ENCODE measurements at regions not wholly inside any gene's neighbourhood (a gene's known extent, or its start where the extent isn't known, plus 50 kb on each side); places are given as distances from the start of the nearest gene placed in this dataset.

GRCh38 chr5:2439608-2440007 is 311.9 kb downstream of the IRX2 start:
- no peak overlapping the region for H2AFZ ChIP-seq (ENCODE audit: low read length)
- TF ChIP-seq CTCF (conservative IDR thresholded peaks at IDR 0.05; ENCODE audit: low read length) (no peak), EZH2phosphoT487 (IDR thresholded peaks at IDR 0.05; ENCODE audit: borderline replicate concordance) (no peak)
- no peak overlapping the region for H3K4me2 ChIP-seq (ENCODE audit: low read depth, low read length, poor library complexity, severe bottlenecking)
- H3K9me3 ChIP-seq (ENCODE audit: insufficient read depth, low read depth, low read length): peaks cover 3% of the 10 kb centered on the region; the same call in 1 of the 2 replicates
- no peaks in the 10 kb centered on the region for H3K9me2 ChIP-seq (replicated peaks; ENCODE audit: low read depth, low read length)
- H3K9ac ChIP-seq (ENCODE audit: low read depth, low read length, poor library complexity, severe bottlenecking): no peak overlapping the region
- H3K4me3 ChIP-seq (ENCODE audit: low read length, poor library complexity, severe bottlenecking): no peak overlapping the region
- no peaks in the 10 kb centered on the region for H3K36me3 ChIP-seq (ENCODE audit: insufficient read depth, low read length)
- H3K4me1 ChIP-seq (ENCODE audit: insufficient read depth, low read length, poor library complexity, severe bottlenecking): no peaks in the 10 kb centered on the region
- no peaks in the 10 kb centered on the region for H3K27me3 ChIP-seq (ENCODE audit: insufficient read depth, low read length, poor library complexity, severe bottlenecking)
- no peaks in the 10 kb centered on the region for H3K79me2 ChIP-seq (ENCODE audit: insufficient read depth, low read length)
- no peaks in the 10 kb centered on the region for H4K20me1 ChIP-seq (ENCODE audit: insufficient read depth, low read length, poor library complexity, severe bottlenecking)
- H3F3A ChIP-seq (ENCODE audit: low read depth): no peaks in the 10 kb centered on the region

DNA sequence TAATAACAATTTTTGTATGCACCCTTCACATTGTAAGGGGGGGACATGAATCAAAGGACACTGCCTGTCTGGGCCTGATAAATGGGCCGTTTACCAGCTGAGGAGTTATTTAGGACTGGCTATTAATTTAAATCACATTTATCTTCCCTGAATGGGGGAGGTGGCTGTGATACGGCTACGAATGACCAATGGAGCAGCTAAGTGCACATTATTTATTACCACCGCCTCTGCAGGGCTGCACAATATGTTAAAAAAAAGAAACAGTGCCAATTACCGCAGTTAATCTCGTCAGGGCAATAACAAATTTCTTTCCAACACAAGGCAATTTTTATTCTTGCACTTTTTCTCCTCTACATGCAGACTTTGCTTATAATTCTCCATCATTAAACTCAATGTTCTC is 318.4 kb downstream of the IRX2 start:
- TF ChIP-seq EZH2phosphoT487 (IDR thresholded peaks at IDR 0.05; ENCODE audit: borderline replicate concordance) (no peak), CTCF (conservative IDR thresholded peaks at IDR 0.05; ENCODE audit: low read length) (no peak)
- H3K4me1 ChIP-seq (ENCODE audit: insufficient read depth, low read length, poor library complexity, severe bottlenecking): no peaks in the 10 kb centered on the region
- no peaks in the 10 kb centered on the region for H3F3A ChIP-seq (ENCODE audit: low read depth)
- H4K20me1 ChIP-seq (ENCODE audit: insufficient read depth, low read length, poor library complexity, severe bottlenecking): no peaks in the 10 kb centered on the region
- no peaks in the 10 kb centered on the region; the same call in 1 of the 2 replicates for H3K9me3 ChIP-seq (ENCODE audit: insufficient read depth, low read depth, low read length)
- H3K4me2 ChIP-seq (ENCODE audit: low read depth, low read length, poor library complexity, severe bottlenecking): no peak overlapping the region
- H3K9me2 ChIP-seq (replicated peaks; ENCODE audit: low read depth, low read length): no peaks in the 10 kb centered on the region
- no peaks in the 10 kb centered on the region for H3K79me2 ChIP-seq (ENCODE audit: insufficient read depth, low read length)
- no peaks in the 10 kb centered on the region for H3K27me3 ChIP-seq (ENCODE audit: insufficient read depth, low read length, poor library complexity, severe bottlenecking)
- no peak overlapping the region for H2AFZ ChIP-seq (ENCODE audit: low read length)
- no peak overlapping the region for H3K4me3 ChIP-seq (ENCODE audit: low read length, poor library complexity, severe bottlenecking)
- no peak overlapping the region for H3K9ac ChIP-seq (ENCODE audit: low read depth, low read length, poor library complexity, severe bottlenecking)
- H3K36me3 ChIP-seq (ENCODE audit: insufficient read depth, low read length): no peaks in the 10 kb centered on the region

DNA sequence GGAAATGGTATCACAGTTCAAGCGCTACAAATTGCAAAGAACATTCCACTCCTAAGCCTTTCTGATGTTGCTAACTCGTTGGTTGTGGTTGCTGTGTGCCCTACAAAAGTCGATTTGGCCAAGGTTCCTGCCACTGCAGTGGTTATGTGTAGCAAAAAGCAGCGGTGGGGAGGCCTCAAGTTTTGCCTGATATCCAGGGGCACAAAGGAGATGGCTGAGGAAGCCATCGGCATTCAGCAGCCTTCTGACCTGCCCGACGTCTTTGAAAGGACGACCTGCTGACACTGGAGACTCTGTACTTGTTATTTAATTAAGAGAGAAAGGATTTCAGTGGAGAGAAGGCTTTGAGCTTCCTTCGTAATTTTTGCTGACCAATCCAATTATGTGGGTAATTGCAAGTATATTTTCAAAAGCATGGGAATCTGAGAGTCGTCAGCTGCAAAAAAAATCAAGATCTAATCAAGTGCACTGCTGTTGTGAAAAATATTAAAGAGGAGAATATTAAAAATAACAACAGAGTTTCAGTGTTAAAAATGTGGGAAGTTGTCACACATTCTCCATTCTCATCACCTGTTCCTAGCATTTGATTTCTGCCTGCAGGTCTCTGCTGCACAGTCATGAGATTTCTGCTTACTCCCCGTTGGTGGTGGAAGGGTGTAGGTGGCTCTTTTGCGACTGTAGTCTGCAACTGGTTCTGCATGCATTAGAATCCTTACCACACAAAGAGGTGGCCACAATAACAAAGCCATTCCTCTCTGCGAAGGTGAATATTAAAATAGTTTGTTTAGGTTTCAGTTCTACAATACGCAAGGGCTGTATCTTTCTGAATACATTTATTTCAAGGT is 319.2 kb downstream of the IRX2 start:
- H2AFZ ChIP-seq (ENCODE audit: low read length): no peak overlapping the region
- no peaks in the 10 kb centered on the region for H3K36me3 ChIP-seq (ENCODE audit: insufficient read depth, low read length)

More for the DNA sequence above, 319.2 kb downstream of the IRX2 start:
- Histone ChIP-seq H3K9ac (ENCODE audit: low read depth, low read length, poor library complexity, severe bottlenecking) (no peak overlapping the region), H3K4me3 (ENCODE audit: low read length, poor library complexity, severe bottlenecking) (no peak overlapping the region), H3K79me2 (ENCODE audit: insufficient read depth, low read length) (no peaks in the 10 kb centered on the region), H4K20me1 (ENCODE audit: insufficient read depth, low read length, poor library complexity, severe bottlenecking) (no peaks in the 10 kb centered on the region), H3K9me3 (ENCODE audit: insufficient read depth, low read depth, low read length) (peaks cover 3% of the 10 kb centered on the region; the same call in 1 of the 2 replicates), H3F3A (ENCODE audit: low read depth) (no peaks in the 10 kb centered on the region), H3K4me1 (ENCODE audit: insufficient read depth, low read length, poor library complexity, severe bottlenecking) (no peaks in the 10 kb centered on the region), H3K9me2 (replicated peaks; ENCODE audit: low read depth, low read length) (no peaks in the 10 kb centered on the region), H3K4me2 (ENCODE audit: low read depth, low read length, poor library complexity, severe bottlenecking) (no peak overlapping the region), H3K27me3 (ENCODE audit: insufficient read depth, low read length, poor library complexity, severe bottlenecking) (no peaks in the 10 kb centered on the region)
- no peak for TF ChIP-seq CTCF (conservative IDR thresholded peaks at IDR 0.05; ENCODE audit: low read length)
- no peak for TF ChIP-seq EZH2phosphoT487 (IDR thresholded peaks at IDR 0.05; ENCODE audit: borderline replicate concordance)

Data from Loucy (cell line).